NCI-H2196 treated with DMSO at 0.1 percent for 48 hours (cell line): ENCODE measurements at regions not wholly inside any gene's neighbourhood (a gene's known extent, or its start where the extent isn't known, plus 50 kb on each side); places are given as distances from the start of the nearest gene placed in this dataset.

Experiments used
- DNase-seq: peaks from one replicate; lab custom pipeline; 2025; ENCODE audit not compliant: unreplicated experiment; lab: John Stamatoyannopoulos, UW

- no peak for DNase-seq
These were observed 55.6 kb upstream of the GRK3 start for GRCh38 chr22:25508761-25509321.

- DNase-seq = no peak
These were observed 55.1 kb upstream of the GRK3 start for GRCh38 chr22:25509374-25509791.

- no peak for DNase-seq
These were observed 53.6 kb upstream of the GRK3 start for GRCh38 chr22:25510876-25511275.

GRCh38 chr22:25511725-25512124 is 52.8 kb upstream of the GRK3 start:
- DNase-seq = no peak

- DNase-seq = no peak
These were observed 49.9 kb upstream of the GRK3 start for GRCh38 chr22:25514436-25515180.
